ENCODE measurements at regions not wholly inside any gene's neighbourhood (a gene's known extent, or its start where the extent isn't known, plus 50 kb on each side); places are given as distances from the start of the nearest gene placed in this dataset.

DNA sequence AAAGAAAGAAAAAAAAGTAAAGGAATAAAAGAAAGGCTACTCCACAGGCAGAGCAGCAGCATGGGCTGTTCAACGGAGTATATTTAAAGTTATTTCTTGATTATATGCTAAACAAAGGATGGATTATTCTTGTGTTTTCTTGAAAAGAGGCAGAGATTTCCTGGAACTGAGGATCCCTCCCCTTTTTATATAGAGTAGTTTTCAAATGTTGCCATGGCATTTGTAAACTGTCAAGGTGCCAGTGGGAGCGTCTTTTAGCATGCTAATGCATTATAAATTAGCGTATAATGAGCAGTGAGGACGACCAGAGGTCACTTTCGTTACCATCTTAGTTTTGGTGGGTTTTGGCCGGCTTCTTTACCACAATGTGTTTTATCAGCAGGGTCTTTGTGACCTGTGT is 383.0 kb downstream of the PCNX1 start:
- no peak for DNase-seq

DNA sequence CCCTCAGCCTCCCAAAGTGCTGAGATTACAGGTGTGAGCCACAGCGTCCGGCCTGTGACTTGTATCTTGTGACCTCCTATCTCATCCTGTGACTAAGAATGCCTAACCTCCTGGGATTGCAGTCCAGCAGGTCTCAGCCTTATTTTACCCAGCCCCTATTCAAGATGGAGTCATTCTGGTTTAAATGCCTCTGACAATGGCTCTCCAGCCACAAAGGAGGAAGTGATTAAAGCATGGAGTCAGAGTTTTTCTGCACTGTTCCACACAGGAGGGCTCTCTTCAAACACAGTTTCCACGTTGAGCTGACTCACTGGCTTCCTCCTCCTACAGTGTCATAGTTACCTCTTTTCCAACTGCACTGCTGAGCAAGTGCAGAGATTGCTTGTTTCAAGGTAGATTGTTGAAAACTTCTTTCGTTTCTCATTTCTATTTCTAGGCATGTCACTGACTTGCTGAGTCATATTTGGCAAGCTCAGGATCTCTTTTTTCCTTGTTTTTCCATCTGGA is 383.8 kb downstream of the PCNX1 start:
- no peak for DNase-seq

DNA sequence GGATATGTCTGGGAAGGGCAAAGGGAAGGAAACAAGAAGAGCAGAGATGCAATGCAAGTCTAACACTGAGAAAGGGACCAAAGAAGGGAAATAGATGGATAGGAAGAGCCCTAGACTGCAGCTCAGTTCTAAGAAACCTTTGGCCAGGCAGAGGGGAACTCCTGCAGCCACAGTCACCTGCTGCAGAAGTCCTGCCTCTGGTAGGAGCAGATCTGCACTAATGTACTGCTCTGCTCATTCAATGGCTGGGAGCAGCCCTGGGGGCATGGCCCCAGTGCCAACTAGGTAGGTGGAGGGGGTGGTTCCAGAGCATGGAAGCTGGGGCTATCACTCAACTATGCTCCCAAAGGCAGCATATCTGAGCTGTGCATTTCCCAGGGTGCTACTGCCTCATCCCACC is 388.9 kb downstream of the PCNX1 start:
- no peak for DNase-seq

DNA sequence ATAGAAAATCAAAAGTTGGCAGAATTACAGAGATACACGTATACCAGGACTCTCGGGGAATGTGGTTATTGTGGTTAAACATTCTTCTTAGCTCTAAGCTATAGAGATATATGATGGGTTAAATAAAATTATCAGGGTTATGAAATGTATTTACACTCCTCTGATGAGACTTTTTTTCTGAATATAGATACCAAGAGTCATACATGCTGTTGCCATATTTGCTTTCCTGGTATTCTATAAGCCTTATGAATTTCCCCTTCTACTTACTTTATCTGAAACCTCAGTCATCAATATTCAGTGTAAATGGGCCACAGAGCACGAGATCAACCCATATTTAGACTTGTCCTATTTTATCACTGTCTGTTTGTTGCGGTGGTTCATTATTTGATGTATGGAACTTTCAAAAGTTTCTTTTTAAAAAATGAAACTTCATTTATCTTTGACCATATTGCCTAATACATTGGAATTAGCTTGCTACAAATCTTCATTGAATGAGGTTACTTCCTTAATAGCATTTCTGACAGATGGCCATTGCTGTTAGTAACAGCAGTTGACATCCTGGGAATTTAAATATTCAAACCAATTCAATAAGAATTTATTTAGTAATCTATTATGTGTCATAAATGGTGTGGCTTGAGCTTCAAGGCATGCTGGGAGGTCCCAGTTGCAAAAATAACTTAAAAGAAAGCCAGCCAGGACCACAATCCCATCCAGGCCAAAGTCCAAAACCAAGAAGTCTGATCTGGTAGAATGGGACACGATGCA is 393.5 kb downstream of the PCNX1 start:
- no peak for DNase-seq

DNA sequence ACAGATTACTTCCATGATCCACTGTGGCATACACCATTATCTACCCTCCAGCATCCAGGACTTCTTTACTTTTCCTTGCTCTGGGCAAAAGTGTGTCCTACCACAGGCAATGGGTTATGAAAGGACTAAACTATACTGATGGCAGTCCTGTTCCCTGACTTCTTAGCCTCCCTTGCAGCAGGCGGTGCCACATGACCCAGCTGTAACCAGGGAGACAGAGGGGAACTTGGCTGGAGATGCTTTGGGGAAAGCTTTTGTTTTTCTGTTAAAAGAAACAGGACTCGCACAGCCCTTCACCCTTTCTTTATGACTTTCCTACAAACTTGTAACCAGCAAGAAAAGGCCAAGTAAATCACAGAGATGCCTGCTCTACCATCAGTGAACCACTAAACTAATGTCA is 394.4 kb downstream of the PCNX1 start:
- DNase-seq: no peak

DNA sequence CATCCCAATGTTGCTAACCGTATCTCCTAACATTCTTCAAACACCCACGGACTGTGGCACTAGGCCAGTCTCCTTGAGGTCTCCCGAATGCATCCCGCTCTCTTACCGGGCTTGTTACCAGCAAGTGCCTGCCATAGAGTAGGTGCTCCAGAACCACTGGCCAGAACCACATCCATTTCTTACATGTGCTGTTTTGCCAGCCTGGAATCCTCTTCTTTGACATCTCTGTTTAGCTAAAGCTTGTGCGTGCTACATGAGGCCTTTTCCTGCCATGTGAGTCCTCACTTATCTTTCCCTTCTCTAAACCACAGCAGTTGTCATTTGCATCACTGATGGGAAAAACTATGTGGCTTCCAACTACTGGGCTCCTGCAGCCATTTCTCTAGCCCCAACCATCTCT is 397.4 kb downstream of the PCNX1 start:
- DNase-seq: no peak

DNA sequence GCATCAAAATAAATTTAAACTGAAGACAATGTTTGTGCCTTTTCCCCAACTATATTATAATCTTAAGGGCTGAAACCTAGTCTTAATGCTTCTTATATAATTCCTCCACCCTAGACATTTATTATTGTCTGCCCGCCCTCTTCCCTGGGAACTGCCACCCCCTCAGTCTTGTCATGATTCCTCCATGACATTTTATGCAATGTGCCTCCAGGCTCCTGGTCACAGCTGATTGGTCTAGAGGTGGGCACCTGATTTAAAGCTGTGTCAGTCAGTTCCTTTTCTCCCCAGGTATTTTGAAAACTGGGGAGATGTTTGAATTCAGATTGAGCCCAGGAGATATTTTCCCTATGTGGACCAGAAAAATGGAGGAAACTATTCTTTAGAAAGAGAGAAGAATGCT is 401.4 kb downstream of the PCNX1 start:
- DNase-seq: no peak

DNA sequence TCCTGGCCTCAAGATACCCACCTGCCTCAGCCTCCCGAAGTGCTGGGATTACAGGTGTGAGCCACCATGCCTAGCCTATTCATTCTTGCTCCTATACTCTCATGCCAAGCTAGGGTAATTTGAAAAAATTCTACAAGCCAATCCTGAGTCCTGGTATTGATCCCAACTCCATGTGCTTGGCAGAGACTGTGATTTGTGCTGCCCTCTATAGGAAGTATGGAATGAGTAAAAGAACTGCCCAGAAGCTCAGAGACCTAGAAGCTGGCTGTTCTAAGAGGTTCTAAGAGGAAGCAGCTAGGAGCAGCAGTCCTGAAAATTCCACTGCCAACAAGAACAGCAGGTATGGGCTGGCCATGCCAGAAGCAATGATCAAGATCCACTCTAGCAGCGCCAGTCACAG is 402.5 kb downstream of the PCNX1 start:
- no peak for DNase-seq

DNA sequence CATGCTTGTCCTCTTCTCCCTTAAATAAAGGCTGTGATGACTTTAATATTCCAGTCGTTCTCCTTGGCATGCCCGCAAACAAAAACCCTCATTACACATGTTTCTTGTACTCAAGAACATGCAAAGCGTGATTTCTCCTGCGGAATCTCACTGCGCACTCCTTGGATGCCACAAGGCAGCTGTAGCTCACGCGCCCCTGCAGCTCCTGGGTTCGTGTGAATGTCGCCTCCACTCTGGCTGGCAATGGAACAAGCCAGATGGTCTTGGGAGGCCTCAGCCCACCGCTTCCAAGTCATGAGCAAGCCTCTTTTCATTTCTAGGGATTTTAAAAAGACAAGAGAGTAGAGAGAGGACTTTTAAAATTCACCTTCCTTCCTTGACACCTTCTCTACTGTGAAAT is 403.8 kb downstream of the PCNX1 start:
- no peak for DNase-seq

DNA sequence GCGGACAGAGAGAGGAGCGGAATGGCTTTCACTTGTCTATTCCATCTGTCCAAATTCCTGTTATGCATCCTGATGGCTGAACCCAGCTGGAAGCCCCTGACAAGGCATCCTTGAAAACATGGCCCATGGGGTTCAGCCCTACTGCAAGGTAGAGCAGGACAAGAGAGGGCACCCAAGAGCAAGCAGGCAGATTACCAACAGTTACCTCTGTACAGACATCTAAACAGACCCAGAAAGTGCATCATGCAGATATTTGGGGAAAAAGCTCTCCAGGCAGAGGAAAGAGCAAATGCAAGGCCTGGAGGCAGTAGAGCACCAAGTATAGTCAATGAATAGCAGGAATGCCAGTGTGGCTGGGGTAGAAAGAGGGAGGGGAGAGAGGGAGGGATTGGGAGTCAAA is 407.5 kb downstream of the PCNX1 start:
- DNase-seq: no peak

DNA sequence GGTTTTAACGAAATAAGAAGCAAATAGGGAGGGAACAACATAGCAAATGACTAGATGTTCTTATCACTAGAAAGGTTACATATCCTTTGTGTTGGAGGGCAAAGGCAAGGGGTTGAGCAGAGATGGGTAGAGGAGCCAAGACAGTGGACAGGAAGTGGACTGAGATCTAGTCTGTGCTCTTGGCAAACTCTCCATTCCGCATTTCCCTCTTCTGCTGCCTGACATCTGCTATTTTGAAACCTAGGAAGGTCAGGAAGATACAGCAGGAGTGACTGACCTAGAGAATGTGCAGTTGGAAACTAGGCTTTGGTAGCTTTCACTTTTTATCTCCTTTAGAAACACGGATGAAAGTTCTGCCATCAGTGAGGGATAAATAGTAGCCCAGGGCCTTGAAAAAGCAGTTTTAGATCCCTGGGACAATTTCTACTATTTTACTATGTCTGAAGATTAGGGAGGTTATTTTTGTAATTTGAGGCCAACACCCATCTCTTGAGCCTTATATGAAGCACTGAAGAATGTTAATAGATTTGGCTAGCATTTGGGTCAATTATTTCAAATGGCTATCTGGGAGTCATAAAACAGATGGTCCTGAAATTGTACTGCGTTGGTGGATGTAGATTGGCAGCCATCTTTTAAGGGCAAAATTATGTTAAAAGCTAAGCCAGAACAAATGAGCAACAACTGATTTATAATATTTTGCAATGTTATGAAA is 410.3 kb downstream of the PCNX1 start:
- no peak for DNase-seq

DNA sequence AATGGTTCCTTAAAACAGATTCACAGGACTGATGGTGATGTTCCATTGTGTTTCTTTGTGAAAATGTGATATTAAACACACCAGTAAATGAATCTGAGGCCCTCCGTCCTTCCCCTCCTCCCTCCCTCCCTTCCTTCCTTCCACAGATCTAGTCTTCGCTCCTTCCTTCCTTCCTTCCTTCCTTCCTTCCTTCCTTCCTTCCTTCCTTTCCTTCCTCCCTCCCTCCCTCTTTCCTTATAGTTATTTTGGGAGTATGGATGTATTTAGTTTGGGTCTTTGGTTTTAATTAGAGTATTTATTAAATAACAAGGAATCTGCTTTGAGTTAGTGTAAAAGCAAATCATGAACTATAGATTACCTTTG is 410.8 kb downstream of the PCNX1 start:
- DNase-seq: no peak

DNA sequence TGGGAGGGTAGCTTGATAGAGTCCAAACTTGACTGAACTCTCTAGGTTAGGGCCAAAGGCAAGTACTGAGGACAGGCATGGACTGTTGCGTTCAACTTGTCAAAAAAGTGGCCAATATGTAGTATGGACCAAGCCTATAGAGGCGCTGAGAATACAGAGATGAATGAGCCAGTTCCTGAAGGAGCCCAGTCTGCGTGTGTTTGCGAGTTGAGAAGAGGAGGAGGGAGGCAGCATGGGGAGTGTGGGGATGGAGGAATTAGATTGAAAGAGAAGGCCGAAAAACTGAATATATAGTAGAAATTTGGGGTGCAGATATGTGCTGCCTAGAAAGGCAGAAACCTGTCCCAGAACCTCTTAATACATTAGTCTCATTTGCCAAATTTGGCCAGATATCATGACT is 412.4 kb downstream of the PCNX1 start:
- no peak for DNase-seq

DNA sequence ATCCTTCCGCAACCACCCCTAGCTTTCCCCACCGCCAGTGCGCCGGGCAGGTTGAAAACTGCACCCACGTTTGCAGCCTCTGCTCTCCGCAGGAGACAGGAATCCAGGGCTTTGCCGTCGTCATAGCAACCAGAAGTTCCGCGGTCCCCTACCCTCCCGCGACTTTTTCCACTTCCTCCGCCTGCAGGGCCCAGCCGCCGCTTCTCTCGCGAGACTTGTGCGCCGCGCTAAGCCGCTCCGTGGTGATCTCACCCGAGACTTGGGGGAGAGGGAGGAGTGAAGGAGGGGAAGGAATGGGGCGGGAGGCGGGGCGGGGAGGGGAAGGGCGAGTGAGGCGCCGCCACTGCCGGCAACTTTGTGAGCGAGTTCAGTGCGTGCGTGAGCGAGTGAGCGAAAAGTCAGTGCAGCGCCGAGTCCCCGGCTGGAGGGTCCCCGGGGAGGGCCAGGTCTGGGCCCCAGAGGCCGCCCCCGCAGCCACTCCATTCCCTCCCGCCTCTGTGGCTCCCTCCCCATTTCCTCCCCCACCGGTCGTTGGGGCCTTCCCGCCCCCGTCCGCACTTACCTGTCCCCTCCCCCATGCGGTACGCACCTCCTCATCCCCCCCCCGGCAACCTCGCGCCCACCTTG is 413.0 kb downstream of the PCNX1 start, which contains the start of gene SIPA1L1:
TSS of gene SIPA1L1 (plus strand) at position 370 of the 627 bp plus-strand sequence.
- DNase-seq: peak; percentile 95

DNA sequence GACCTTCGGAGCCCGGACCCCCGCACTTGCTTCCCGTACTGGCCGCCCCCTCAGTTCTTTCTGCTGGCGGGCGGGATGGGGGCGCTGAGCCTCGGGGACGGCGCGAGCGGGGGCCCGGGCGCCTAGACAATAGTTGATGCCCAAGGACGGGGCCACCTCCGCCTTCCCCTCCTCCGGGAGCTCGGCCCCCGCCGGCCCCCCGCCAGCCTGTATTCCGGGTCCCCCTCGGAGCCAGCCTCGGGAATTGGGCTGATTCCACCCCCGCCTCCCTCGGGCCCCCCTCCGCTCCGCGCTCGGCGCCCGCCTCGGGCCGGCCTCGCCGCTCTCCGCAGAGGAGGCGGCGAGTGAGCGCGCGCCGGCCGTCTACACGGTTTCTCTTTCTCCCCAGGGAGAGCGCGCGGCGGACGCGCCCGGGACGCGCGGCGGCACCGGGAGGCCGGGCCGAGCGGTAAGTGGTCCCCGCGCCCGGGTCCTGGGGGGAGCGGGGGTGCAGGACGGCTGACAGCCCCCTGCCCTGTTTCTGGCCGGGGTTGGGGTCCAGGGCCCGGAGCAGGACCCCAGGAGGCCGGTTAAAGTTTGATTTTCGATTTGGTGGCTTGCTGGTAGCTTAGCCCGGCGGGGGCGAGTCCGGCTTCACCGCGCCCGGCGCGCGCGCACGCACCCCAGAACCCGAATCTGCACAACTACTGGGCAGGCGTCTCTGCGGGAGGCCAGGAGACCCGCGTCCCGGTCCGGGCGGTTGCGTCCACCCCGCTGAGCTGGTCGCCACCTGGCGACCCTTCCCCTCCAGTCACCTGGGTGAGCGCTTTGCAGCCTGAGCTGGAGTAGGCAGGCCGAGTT is 413.7 kb downstream of the PCNX1 start:
- peak; percentile 86 for DNase-seq

DNA sequence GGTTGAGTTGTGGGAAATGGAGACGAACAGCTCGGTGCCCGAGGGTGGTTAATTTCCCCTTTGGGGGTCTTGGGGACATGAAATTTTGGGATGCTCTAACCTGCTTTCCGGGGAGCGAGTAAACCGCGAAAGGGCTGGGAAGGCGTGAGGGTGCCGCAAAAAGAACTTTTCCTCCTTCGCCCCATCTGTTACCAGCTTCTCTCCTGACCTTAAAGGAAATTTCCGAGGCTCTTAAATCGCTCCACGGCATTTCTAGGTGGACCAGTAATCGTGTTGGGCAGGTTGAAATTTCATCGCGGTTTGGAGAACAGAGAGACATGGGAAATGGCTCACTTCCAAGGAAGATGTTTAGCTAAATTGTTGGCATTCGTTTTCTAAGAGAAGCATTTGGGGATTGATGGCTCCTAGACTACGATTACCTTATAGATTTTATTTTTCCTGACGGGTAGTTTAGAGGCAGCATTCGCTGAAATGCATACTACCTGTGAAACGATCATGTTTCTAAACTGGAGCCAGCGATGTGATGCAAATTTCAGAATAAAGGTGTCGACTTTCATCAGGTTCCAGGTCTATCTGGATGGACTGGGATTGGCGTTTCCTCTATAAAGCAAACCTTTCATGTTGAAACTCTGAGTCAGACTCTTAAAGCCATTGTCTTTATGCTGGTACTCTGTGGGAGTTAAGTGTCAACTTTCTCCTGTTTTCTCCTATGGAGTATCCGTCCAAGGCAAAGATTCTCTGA is 414.5 kb downstream of the PCNX1 start:
- no peak for DNase-seq

DNA sequence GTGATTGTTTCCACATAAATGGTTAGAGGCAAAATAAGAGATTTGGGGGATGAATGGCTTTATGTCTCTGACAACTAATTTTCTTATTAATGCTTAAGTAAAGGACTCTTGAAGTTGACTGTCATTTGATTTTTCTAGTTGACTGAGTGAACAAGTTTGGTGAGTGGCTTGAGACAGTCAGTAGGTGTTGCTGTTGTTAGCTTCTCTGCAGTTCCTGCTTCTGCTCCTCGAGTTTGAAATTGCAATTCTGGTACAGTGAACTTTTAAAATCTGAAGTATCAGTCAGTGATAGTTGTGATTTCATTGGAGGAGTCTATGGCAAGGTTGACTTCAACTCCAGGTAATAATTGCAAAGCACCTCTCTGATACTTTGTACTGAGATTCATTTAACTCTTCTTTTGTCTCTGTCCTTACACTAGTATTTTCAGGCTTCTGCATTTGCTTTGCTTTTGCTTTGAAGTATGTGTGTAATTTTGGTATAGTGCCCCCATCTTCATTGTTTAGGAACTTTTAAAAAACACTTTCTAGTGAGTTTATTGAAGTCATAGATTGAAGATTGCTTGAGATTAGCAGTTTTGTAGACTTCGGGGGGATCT is 415.5 kb downstream of the PCNX1 start:
- DNase-seq: peak; percentile 22

DNA sequence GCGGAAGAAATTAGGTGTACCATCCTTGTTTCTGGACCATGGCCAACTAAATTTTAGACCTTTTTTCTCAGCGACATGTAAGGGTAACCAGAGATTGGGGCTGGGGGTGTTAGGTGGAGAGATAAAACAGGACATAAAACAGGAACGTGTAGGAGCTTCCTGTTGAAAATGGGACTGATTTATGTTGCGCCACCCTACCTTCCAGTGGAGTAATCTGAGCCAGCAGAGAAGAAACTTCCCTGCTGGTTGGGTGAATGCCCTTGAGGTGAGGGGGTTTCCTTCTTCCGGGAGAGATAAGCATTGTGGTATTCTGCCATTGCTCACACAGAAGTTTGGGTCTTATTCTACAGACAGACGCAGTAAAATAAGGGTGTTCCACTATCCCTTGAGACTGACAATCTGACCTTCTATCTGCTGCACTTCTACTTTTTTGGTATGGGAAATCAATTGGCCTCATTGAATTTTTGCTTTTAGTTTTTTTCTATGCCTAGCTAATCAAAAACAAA is 417.6 kb downstream of the PCNX1 start:
- DNase-seq: no peak

DNA sequence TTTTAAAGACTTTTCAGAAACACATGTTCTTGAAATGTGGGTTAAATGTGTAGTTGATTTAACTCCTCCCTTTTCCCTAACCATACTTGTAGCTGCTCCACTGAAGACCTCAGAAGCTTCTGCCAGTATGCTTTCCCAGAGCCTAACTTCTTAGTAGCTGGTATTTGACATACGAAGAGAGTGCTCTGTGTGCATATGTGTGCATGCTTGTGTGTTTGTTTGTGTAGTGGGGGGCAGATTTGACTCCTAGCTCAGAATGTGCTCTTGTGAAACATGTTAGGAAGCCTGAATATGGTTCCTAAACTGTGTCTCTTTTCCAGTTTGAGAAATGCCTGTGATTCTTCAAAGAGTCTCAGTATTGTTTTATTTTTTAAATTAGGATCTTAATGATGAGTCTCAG is 420.4 kb downstream of the PCNX1 start:
- no peak for DNase-seq

DNA sequence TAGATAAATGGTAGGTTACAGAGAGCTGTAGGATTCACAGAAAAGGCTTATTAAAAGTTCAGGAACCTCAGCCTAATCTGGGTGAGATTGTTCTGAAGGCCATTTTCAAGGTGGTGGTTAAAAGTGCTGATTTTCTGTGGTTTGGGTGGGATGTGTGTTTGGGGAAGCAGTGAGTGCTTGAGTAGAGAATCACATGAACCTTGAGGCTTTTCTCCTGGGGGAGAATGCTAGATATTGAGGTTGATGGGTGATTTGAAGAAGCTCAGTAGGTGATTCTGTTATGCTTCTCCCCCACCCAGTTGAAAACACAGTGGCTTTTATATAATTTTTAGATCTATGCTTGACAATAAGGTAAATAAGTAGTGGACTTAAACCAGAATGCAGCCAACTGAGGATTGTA is 420.9 kb downstream of the PCNX1 start:
- DNase-seq: no peak

DNA sequence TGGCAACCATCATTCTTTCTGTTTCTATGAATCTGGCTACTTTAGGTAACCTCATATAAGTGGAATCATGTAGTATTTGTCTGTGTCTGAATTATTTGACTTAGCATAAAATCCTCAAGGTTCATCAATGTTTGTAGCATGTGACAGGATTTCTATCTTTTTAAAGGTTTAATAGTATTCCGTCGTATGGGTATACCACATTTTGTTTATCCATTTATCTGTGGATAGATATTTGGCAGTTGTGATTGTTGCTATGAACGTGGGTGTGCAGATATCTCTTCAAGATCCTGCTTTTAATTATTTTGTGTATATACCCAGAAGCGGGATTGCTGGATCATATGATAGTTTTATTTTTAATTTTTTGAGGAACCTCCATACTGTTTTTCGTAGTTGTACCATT is 421.7 kb downstream of the PCNX1 start:
- DNase-seq: no peak

DNA sequence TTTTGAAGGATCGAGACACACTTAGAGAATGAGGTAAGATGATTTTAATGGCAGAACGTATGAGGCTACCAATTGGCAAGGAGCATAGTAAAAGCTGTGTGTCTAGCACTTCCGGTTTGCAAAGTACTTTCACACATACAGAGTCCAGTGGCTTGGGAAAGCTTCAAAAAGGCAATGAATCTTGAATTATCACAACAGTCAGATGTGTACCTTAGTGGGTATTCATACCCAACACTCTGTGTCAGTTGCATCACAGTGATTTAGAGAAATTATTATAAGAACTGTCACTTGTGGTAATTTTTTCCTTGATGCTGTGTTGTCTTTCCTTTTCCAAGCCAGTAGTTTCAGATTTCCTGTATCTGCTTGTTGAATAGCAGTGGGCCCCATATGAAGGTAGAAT is 424.1 kb downstream of the PCNX1 start:
- DNase-seq: no peak
